ENCODE measurements at regions not wholly inside any gene's neighbourhood (a gene's known extent, or its start where the extent isn't known, plus 50 kb on each side); places are given as distances from the start of the nearest gene placed in this dataset.

DNA sequence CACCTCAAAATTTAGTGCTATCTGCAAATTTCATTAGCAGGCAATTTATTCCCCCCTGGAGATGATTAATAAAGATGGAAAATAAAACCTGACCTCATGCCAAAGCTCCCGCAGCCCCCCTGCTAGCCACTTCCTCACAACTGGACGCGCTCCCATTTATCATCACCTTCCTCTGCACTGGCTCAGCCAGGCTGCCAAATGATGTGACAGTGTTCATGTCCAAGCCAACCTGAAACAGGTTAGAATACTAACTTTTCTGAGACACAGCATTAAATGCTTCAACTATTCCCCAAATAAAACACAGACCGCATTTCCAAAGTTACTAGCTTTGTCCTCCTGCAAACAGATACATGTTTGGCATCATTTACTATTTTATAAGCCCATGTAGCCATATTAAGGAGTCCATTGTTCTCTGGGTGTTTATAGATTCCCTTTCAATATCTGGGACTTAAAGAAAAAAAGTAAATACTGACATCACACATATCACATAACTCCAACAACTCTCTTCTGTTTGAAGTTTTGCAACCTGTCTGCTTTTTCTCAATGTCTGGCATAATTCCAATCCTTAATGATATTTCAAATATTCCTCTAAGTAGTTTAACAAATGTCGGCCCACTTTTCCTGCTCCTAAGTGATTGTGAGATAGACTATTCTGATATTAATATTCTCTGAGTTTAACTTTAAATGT lies 829.7 kb upstream of the FAT3 start:
- peaks cover 4% of the 10 kb centered on the region for H3K27me3 Mint-ChIP-seq (ENCODE audit: low read depth)

DNA sequence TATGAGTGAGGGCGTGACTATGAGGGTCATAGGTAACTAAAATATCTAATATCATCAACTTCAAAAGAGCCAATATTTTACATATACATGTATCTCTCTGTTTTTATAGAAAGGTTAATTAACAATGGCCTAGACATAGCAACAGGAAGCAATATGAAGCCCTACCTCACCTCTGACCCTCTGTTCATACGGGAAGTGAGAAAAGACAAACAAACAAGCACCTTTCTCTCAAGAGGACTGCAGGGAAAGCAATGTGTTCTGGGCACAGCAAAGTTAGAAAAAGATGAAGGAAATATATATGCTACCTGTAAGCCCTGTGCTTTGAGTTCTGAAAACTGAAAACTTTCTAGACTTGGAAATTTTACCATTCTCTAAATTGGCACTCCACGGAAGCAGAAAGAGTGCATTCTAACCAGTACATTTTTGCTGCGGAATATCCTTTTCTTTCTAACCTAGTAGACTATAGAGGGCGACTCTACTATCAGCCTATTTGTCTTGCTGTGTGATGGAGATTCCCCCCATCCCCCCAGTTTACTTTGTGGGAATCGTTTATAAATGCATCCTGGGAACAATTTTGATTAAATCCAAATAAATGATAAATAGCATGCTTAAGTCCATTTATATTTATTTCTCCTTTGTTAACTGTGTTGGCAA lies 830.4 kb upstream of the FAT3 start:
- Mint-ChIP-seq H3K4me3 (ENCODE audit: unreplicated experiment) (no peak overlapping the region), H3K36me3 (ENCODE audit: low read depth) (no peaks in the 10 kb centered on the region), H3K27me3 (ENCODE audit: low read depth) (peaks cover 5% of the 10 kb centered on the region), H3K4me1 (ENCODE audit: low read depth) (peaks cover 15% of the 10 kb centered on the region), H3K27ac (ENCODE audit: unreplicated experiment) (no peak overlapping the region), H3K9me3 (ENCODE audit: low read depth) (peaks cover 6% of the 10 kb centered on the region)
- no peak for DNase-seq (ENCODE audit: low spot score)
- TF ChIP-seq, protein P1, sequence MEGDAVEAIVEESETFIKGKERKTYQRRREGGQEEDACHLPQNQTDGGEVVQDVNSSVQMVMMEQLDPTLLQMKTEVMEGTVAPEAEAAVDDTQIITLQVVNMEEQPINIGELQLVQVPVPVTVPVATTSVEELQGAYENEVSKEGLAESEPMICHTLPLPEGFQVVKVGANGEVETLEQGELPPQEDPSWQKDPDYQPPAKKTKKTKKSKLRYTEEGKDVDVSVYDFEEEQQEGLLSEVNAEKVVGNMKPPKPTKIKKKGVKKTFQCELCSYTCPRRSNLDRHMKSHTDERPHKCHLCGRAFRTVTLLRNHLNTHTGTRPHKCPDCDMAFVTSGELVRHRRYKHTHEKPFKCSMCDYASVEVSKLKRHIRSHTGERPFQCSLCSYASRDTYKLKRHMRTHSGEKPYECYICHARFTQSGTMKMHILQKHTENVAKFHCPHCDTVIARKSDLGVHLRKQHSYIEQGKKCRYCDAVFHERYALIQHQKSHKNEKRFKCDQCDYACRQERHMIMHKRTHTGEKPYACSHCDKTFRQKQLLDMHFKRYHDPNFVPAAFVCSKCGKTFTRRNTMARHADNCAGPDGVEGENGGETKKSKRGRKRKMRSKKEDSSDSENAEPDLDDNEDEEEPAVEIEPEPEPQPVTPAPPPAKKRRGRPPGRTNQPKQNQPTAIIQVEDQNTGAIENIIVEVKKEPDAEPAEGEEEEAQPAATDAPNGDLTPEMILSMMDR (IDR thresholded peaks at IDR 0.05): no peak

More for the DNA sequence above, 829.7 kb upstream of the FAT3 start:
- TF ChIP-seq, protein P1 (IDR thresholded peaks at IDR 0.05): no peak
- H3K36me3 Mint-ChIP-seq (ENCODE audit: low read depth): no peaks in the 10 kb centered on the region
- peaks cover 4% of the 10 kb centered on the region for H3K9me3 Mint-ChIP-seq (ENCODE audit: low read depth)
- peaks cover 15% of the 10 kb centered on the region for H3K4me1 Mint-ChIP-seq (ENCODE audit: low read depth)
- H3K27ac Mint-ChIP-seq (ENCODE audit: unreplicated experiment): no peak overlapping the region
- DNase-seq (ENCODE audit: low spot score): no peak
- no peak overlapping the region for H3K4me3 Mint-ChIP-seq (ENCODE audit: unreplicated experiment)

DNA sequence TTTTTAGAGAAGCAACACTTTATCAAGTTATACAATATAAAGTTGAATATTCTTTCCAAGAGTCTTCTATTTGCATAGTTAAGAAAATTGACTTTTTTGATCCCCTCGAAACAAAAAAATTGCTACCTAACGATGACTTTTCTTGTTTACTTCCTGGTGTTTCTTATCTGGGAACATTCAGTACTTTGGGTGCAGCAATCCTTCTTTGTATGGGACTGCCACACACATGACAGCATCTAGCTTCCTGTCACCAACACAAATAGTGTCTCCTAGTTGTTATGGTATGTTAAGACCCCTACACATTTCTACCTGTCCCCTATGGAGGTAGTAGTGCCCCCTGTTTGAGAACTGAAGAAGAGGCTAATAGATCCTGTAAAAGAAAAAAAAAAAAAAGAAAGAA lies 841.7 kb upstream of the FAT3 start:
- TF ChIP-seq, protein P1 (IDR thresholded peaks at IDR 0.05): no peak
- H3K27me3 Mint-ChIP-seq (ENCODE audit: low read depth): peaks cover 15% of the 10 kb centered on the region
- no peak for DNase-seq (ENCODE audit: low spot score)
- H3K4me1 Mint-ChIP-seq (ENCODE audit: low read depth): no peaks in the 10 kb centered on the region
- H3K4me3 Mint-ChIP-seq (ENCODE audit: unreplicated experiment): no peak overlapping the region
- H3K36me3 Mint-ChIP-seq (ENCODE audit: low read depth): peaks cover 1% of the 10 kb centered on the region
- H3K9me3 Mint-ChIP-seq (ENCODE audit: low read depth): peaks cover 4% of the 10 kb centered on the region
- H3K27ac Mint-ChIP-seq (ENCODE audit: unreplicated experiment): no peak overlapping the region

DNA sequence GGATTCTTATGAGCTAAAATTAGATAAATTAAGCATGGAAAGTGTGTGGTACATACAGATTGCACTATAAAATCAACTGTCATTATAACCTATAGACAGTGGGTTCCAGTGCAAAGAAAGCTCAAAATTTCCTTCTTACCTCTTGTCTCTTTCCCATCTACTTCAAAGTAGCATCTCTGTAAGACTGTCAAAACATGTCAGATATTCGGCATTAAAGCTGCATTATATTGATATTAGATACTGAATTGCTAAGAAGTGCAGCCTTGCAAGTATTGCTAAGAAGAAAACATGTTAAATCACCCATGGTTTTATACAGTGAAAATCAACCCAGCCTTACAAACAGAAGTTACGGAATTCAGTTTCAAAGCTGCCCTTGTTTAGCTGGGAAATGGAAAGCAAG lies 849.8 kb upstream of the FAT3 start:
- peaks cover 4% of the 10 kb centered on the region for H3K27me3 Mint-ChIP-seq (ENCODE audit: low read depth)
- H3K4me1 Mint-ChIP-seq (ENCODE audit: low read depth): no peaks in the 10 kb centered on the region
- no peaks in the 10 kb centered on the region for H3K9me3 Mint-ChIP-seq (ENCODE audit: low read depth)
- no peak overlapping the region for H3K4me3 Mint-ChIP-seq (ENCODE audit: unreplicated experiment)
- no peak for DNase-seq (ENCODE audit: low spot score)
- TF ChIP-seq, protein P1 (IDR thresholded peaks at IDR 0.05): no peak
- H3K27ac Mint-ChIP-seq (ENCODE audit: unreplicated experiment): no peak overlapping the region
- no peaks in the 10 kb centered on the region for H3K36me3 Mint-ChIP-seq (ENCODE audit: low read depth)

DNA sequence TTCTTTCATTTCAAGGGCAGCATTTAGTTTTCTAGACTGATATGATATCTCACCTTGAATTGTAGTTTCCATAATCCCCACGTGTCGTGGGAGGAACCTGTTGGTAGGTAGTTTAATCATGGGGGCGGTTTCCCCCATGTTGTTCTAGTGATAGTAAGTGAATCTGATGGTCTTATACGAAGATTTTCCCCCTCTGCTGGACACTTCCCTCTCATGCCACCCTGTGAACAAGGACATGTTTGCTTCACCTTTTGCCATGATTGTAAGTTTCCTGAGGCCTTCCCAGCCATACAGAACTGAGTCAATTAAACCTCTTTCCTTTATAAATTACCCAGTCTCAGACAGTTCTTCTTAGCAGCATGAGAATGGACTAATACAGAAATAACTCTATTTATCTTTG lies 851.1 kb upstream of the FAT3 start:
- Mint-ChIP-seq H3K9me3 (ENCODE audit: low read depth) (no peaks in the 10 kb centered on the region), H3K27me3 (ENCODE audit: low read depth) (peaks cover 4% of the 10 kb centered on the region), H3K36me3 (ENCODE audit: low read depth) (no peaks in the 10 kb centered on the region), H3K4me3 (ENCODE audit: unreplicated experiment) (no peak overlapping the region), H3K4me1 (ENCODE audit: low read depth) (no peaks in the 10 kb centered on the region), H3K27ac (ENCODE audit: unreplicated experiment) (no peak overlapping the region)
- DNase-seq (ENCODE audit: low spot score): no peak
- TF ChIP-seq, protein P1 (IDR thresholded peaks at IDR 0.05): peak; percentile 64

Measured in chondrocyte (in vitro differentiated cells).